ENCODE measurements at regions not wholly inside any gene's neighbourhood (a gene's known extent, or its start where the extent isn't known, plus 50 kb on each side); places are given as distances from the start of the nearest gene placed in this dataset.

DNA sequence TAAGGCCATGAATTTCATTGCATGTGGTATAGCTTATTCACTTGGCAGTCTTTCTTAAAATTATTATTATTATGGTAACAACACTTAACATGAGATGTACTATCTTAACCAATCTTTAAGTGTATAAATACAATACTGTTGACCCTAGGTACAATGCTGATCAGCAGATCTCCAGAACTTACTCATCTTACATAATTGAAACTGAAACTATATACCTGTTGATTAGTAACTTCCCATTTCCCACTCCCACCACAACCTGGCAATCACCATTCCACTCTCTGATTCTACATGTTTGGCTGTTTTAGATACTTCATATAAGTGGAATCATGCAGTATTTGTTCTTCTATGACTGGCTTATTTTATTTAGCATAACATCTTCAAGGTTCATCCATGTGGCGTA, 150.2 kb upstream of the POU2AF2 start:
- no peak for DNase-seq (ENCODE audit: low read depth)

DNA sequence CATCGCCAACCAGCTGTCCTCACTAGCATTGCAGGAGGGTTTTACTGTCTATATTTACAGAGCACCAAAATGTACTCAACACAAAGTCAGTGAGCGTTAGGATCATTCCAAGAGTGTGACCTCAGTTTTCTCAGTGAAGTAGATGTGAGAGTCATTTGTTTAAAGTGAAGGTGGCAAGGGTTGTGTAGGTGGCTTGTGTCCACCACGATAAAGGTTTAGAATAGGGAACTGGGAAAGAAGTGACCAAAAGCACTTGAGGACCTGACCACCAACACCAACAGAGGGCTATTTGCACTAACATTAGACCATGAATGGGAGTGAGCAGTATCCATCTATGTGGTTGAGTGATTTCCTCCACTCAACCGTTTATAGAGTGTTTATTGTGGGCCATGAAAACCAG, 152.5 kb upstream of the POU2AF2 start:
- DNase-seq (ENCODE audit: low read depth): no peak

DNA sequence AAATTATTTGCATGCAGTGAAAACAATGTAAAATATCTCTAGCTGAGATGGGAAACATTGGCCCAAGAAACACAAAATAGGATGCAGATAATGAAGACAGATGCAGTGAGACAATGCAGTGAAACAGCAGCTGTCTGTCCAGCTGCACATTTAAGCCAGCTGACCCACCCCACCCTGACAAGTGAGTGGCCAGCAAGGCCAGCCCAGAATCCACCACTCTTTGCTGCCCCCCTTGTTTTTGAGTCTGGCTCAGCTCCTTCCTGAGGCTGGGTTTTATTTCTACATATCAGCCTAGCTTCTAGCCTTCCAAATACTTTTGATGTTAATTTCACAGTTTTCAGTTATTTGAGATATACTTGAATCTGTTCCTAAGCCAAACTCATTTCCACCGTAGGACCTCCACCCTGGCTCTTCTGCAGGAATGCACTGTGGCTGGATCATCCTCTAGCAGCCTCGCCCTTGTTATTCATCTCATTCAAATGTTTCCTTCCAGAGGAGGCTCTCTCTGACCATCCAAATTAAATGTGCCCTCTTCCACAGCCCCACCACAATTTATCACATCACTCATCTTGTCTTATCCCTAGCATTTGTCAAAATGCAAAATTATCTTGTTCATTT, 154.1 kb upstream of the POU2AF2 start:
- no peak for DNase-seq (ENCODE audit: low read depth)

DNA sequence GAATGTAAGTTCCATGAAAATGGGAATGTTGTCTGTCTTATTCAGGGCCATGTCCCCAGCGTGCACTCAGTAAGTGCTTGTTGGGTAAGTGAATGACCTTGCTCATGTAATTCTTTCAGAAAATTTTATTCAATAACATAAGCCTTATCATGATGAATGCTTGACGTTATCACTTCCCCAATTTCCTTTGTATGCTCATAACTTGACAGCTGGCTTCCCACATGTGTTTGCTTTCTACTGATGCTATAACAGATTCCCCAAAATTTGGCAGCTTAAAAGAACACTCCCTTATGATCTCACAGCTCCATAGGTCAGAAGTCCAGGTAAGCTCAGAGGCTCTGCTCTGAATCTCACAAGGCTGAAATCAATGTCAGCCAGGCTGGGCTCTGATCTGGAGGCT, 155.8 kb upstream of the POU2AF2 start:
- DNase-seq (ENCODE audit: low read depth): no peak

DNA sequence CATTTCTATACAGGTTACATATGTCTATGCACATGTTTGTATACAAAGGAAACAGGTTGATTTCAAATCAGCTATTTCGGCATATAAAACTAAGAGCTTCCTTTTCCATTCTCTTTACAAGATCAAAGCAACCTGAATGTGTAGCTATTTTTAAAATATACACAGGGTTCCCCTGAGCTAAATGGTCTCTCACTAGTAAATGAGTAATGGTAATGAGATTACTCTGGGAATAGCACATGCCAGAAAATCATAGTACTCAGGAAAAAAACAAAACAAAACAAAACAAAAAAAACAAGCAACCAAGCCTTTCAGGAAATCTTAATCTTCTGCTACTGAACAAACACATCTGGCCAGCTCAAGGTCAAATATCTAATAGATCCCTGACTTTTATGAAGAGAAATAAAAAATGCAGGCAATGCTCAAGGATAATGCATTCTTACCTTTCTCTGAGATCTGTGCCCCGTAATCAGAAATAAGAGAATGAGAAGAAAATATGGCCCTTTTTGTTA, 156.6 kb upstream of the POU2AF2 start:
- peak; percentile 1 for DNase-seq (ENCODE audit: low read depth)

DNA sequence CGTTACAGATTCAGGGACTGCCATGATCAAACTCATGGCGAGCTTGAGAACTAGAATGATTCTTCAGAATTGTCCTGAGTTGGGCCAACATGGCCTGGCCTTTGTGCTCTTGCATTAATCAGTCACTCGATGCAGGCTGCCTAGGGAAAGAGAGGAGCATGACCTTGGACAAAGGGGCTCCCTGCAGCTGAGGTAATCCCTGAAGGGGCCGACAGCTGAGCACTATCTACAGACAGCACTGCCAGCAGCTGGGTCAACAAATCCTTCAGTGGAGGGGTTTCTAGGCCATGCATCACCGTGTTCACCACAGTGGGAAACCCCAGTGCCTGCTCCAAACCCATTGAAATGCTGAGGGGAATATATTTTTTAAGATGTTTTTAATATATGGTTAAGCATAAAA, 159.5 kb upstream of the POU2AF2 start:
- no peak for DNase-seq (ENCODE audit: low read depth)

DNA sequence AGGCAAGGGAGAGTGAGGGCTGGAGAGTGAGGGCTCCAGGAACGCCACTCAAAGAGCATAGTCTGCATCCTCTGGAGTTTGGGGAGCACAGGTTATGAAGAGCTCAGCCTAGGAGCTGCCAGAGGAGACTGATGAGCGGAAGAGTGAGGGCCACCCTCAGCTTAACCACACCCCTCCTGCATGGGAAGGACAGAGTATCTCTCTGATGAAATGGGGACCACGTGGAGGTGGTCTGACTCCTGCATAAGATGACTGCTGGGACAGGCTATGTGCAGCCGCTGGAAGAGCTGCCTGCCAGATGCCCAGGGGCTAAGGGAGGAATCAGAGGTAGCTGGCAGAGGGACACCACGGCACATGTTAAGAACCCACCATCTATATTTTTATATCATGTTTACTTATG, 162.9 kb upstream of the POU2AF2 start:
- no peak for DNase-seq (ENCODE audit: low read depth)

DNA sequence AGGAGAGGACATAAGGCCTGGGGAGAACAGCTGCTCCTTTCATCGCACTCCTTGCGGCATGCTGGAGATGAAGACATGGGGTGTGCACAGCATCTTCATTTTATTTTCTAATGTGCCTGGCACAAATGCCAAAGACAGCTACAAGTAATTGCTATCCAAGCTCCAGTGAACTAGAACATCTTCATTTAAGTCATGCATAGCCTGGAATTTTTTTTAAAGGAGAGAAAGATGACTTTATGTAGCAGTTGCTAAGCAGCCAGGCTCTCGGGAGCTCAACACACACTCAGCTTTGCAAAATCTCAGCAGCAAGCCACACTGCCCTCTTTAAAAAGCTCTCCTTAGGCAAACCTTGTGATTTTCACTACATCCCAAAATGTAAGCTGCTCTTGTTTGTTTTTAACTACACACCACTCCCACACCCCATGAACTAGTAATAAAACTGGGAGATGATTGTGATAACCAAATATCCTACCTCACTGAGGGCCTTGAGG, 164.5 kb upstream of the POU2AF2 start:
- DNase-seq (ENCODE audit: low read depth): peak; percentile 35

DNA sequence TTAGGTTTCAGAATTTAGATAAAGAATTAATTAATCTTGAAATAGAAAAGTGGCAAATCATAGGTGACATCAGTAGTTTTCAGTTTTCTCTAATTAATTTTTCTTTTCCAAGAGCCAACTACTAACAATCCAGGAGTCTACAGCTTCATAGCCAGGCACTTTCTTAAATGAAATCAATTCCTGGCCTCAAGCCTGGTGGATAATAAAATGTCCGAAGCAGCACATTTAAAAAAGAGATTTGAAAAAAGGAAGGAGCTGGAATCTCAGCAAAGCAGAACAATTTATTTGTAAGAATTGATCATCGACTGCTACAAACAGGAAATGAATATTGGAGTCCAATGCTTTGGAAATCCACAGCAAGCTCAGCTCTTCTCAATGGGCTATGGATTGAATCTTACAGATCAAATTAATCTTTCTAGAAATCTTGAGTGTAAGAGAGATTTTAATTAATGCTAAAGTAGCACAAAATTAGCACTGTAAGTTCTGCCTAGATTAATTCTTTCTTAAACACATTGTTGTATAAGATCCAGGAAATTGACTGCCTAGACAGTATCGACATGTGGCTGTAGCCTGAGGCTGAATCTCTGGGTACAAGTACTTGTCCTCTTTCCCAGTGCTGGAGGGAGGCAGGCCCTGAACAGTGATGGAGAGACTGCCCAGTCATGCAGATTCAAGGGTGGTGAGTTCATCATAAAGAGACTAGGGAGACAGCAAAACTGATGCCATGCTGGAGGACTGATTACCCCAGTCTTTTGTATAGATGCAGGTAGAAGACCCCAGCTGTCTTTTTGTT, 167.8 kb upstream of the POU2AF2 start:
- DNase-seq (ENCODE audit: low read depth): peak; percentile 2

DNA sequence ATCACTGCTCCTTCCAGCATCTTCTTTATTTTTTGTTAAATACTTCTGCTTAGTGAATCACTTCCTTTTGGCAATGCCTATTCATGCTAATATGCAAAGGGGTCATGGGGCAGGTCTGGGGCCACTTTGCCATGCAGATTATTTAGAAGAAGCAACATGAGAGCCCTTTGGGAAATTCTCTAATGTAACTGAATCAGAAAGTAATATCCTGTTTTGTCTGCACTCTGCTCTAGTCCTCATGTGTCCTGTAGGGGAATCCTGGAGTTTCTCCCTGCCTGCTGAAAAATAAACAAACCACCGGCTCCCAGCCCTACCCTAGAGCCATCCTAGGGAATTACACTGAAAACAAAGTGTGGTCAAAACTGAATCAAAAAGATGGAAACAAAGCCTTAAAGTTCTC, 176.5 kb upstream of the POU2AF2 start:
- DNase-seq (ENCODE audit: low read depth): peak; percentile 49

DNA sequence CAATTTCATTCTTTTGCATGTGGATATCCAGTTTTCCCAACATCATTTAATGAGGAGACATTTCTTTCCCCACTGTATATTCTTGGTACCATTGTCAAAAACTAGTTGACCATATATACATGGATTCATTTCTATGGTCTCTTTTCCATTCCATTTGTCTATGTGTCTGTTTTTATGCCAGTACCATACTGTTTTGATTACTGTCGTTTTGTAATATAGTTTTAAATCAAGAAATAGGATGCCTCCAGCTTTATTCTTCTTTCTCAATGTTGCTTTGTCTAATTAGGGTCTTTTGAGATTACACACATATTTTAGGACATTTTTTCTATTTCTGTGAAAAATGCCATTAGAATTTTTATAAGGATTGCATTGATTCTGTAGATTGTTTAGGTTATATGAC, 177.5 kb upstream of the POU2AF2 start:
- no peak for DNase-seq (ENCODE audit: low read depth)

DNA sequence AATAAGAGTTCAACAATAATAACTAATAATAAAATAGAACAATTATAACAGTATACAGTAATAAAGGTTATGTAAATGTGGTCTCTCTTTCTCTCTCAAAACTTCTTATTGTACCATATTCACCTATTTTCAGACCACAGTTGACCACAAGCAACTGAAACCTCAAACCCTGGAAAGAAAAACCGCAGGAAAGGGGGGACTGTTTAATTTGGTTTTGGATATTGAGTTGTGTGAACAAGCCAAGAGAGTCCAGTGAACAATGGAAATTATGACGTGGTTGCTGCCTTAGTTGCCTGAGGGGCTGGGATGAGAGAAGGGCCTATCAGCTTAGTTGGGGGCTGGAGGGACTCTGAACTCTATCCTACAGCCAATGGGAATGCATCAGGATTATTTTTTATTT, 178.7 kb upstream of the POU2AF2 start:
- no peak for DNase-seq (ENCODE audit: low read depth)

DNA sequence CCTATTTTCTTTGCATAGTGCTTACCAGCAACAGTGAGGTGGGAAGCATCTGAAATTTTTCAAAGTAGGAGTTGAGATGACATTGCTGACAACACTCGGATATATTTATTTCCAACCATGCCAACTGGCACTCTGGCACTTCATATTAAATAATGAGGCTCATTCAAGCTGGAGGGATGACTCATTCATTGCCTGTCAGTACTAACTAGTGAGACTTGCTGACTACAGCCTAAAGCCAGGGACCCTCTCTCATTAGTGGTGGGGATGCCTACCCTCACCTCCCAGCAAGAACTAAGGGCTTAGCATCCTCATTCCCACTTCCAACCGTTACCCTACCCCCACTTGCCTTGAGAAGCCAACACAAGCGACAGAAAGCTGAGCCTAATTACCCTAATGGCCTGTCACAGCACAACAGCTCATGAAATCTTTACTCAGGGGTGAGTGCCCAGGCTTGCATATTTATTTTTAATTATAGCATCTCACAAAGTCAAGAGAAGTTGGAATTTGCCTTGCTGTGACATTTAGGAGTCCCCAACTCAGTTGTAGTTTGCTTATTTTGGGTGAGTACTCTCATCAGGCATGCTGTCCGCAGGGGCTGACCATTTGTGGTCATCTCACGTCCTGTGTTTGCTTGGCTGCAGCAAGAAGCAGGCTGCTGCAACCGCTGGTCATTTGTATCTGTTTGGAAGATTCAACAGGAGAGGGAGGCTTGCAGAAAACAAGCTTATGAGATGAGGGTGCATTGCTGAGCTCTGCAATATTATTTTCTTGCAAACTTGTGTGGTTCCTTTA, 181.6 kb upstream of the POU2AF2 start:
- DNase-seq (ENCODE audit: low read depth): peak; percentile 79

DNA sequence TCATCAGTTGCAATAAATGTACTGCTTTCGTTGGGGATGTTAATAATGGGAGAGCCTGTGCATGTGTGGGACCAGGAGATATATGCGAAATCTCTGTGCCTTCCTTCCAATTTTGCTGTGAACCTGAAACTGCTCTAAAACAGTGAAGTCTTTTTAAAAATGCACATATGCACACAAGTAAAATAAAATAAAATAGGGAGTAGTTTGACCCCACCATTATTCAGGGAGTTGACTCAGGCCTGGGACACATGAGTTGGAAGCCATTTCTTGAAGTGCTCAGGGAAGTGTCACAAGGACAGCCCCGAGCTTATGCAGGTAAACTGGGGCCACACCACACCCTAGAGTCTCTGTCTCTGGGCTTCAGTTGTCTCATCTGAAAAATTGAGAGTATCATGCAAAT, 183.1 kb upstream of the POU2AF2 start:
- no peak for DNase-seq (ENCODE audit: low read depth)

DNA sequence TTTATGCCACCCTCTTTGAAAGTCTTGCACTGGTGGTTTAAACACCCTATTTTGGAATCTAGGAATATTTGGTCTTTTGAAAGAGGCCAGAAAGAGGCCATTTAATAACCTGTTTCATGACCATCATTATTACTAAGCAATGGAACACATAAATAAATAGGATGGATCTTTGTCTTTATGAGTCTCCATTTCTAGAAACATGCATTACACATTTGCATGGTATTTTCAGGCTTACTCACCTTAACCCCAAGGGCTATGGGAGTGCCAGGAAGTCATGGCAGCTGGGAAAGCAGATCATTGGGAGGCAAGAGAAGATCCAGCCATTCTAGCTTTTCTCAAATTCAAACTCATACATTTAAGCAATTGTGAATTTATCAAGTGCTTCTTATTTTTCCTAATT, 185.8 kb upstream of the POU2AF2 start:
- peak; percentile 35 for DNase-seq (ENCODE audit: low read depth)

DNA sequence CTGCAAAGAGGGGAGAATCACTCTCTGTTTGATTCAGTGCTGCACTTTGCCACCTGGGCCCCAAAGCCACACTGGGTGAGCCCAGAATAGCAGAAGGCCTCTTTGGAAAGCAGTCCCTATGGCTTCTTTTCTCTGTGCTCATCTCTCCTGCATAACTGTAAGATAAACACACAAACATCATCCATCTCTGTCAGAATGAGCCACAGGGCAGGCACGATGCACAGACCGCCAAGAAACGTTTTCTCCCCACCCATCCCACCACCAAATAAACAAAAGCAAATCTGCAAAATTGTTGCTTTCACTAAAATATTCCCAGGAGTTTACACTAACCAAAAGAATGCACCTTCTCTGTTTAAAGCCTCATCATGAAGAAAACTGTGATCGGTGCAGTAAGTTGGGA, 196.4 kb upstream of the POU2AF2 start:
- DNase-seq (ENCODE audit: low read depth): peak; percentile 67

DNA sequence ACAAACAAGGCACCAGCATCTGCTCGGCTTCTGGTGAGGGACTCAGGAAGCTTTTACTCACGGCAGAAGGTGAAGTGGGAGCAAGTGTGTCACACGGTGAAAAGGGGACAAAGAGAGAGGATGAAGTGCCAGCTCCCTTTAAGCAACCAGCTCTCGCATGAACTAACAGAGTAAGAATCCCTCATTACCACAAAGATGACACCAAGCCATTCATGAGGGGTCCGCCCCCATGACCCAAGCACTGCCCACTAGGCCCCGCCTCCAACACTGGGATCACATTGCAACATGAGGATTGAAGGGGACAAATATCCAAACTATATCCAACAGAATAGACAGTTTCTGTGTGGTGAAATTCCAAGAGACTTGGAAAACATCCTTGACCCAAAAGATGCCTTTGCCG, 198.2 kb upstream of the POU2AF2 start:
- no peak for DNase-seq (ENCODE audit: low read depth)

DNA sequence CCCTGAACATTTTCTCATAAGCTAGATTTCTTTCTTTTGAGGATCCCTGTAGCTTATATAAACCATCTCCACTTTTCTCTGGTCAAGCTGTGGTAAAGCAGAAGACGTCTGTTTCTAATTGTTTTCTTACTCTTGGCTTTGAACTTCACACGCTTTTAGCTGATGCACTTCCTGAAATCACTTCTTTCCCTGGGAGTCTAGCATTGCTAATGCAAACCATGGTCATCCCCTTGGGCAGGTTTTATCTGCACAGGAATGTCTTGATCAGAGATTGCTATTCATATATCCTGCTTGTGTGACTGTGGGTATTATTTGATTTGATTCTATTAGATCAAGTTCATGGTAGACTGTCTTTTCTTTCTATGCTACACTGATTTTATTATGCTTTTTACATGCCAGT, 199.2 kb upstream of the POU2AF2 start:
- DNase-seq (ENCODE audit: low read depth): no peak

DNA sequence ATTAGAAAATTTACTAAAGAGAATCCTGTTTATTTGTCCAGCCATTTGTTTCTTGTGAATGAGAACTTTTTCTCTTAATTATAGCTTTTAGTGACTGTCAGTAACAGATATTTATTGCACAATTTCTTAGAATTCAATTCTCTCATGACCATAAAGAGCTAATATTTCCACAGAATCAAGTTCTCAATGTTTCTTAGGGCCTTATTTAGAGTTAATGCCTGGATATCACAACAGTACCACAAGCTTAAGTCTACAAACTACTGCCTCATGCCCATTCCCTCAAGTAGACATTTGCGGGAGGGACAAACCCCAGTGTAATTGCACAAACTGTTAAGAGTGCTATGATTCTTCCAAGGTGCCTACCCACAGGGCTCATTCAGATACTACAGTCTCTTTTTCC, 199.7 kb upstream of the POU2AF2 start:
- DNase-seq (ENCODE audit: low read depth): no peak

DNA sequence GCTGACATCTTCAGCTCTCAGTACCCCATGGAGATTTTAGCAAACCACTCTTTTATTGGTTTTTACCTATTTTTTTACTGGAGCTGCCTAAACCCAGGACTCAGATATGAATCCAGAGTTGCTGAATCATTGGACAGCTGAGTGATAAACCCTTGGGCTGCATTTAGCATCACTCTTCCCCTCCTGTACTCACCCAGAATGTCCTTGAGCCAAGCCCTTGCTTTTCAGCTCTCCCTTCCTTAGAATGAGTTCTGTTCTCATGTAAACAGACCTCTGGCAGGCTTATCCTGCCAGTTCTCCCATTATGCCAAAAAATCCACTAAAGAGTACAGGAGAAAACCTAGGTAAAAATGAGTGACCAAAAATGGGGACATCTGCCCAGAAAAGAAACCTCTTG, 200.1 kb upstream of the POU2AF2 start:
- DNase-seq (ENCODE audit: low read depth): peak; percentile 45

DNA sequence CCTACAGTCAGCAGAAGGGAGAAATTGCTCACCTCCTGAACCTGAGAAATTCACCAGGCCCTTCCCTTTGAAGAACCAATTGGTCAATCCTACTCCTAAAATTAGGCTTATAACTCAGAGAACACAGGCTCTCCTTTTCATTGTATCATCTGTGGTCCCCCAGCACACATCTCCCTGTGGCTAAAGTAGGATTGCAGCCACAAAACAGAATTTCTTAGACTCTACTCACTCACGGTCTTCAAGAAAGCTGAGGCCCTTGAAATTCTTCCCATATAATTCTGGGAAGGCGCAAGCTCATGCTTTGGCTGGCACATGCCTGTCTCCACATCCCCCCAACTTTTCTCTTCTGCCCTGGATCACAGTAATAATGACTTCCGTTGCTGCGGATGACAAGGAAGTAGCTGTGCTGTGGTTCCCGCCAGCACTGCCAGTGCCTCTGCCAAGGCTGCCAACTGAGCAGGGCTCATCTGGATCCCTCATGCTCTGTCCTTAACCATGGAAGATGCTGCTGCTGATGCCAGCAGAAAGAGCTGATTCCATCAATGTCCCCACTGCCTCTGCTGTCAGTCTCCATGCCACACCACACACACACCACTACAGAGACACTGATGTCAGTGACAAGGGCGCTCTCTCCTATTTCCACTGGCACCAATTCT, 200.6 kb upstream of the POU2AF2 start:
- DNase-seq (ENCODE audit: low read depth): no peak

DNA sequence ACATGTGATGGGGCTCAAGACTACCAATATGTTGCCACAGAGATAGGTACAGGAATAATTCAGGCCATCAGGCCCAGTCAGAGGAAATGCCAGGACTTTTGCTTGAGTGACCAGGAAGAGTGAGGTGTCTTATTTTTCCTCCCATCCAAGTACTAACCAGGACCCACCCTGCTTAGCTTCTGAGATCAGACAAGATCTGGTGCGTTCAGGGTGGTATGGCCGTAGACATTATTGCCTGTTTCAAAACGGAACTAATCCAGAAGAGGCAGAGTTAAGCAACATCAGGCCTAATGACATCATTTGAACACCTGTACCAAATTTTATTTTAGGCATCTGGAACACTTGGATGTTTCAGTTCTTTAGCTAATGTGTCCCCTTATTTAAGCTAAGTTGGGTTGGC, 205.5 kb upstream of the POU2AF2 start:
- no peak for DNase-seq (ENCODE audit: low read depth)

Data from amniotic epithelial cell (primary cell).